ENCODE measurements at regions not wholly inside any gene's neighbourhood (a gene's known extent, or its start where the extent isn't known, plus 50 kb on each side); places are given as distances from the start of the nearest gene placed in this dataset.

DNA sequence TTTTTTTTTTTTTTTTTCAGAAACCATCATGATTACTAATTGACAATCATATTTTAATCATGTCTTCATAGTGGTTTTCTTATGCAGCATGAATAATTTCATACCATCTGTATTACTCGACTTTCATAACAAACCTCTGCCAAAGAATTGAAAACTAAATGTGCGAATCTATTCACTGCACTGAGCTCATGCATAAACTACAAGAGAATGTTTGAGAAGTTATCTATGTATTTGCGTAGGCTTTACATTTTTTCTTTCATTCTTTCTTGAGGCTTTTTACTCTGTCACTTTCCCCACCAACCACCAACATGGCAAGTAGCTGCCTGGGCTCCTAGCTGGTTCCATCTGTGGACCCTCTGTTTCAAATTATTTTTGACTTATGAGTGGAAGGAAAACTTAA, 1761.0 kb downstream of the STIM2 start:
- DNase-seq (ENCODE audit: low spot score in 2 of 2): no peak
- H3K36me3 ChIP-seq: no peaks in the 10 kb centered on the region
- no peaks in the 10 kb centered on the region for H3K27me3 ChIP-seq
- H3K9me3 ChIP-seq: peaks cover 0 to 3% of the 10 kb centered on the region in 2 donors
- intact Hi-C loops (cut with DNase I; ENCODE audit: low total_unique reads): loop anchor here (5.0 kb wide), 1 partner anchor 1176 kb away; no protein-coding TSS in a partner anchor
- no peak overlapping the region for H3K4me3 ChIP-seq
- H3K27ac ChIP-seq: no peak overlapping the region
- no peaks in the 10 kb centered on the region for H3K4me1 ChIP-seq
- TF ChIP-seq POLR2AphosphoS5 (IDR thresholded peaks at IDR 0.05) (no peak), POLR2A (IDR thresholded peaks at IDR 0.05) (no peak)
- TF ChIP-seq, protein P1, sequence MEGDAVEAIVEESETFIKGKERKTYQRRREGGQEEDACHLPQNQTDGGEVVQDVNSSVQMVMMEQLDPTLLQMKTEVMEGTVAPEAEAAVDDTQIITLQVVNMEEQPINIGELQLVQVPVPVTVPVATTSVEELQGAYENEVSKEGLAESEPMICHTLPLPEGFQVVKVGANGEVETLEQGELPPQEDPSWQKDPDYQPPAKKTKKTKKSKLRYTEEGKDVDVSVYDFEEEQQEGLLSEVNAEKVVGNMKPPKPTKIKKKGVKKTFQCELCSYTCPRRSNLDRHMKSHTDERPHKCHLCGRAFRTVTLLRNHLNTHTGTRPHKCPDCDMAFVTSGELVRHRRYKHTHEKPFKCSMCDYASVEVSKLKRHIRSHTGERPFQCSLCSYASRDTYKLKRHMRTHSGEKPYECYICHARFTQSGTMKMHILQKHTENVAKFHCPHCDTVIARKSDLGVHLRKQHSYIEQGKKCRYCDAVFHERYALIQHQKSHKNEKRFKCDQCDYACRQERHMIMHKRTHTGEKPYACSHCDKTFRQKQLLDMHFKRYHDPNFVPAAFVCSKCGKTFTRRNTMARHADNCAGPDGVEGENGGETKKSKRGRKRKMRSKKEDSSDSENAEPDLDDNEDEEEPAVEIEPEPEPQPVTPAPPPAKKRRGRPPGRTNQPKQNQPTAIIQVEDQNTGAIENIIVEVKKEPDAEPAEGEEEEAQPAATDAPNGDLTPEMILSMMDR (IDR thresholded peaks at IDR 0.05): no peak

DNA sequence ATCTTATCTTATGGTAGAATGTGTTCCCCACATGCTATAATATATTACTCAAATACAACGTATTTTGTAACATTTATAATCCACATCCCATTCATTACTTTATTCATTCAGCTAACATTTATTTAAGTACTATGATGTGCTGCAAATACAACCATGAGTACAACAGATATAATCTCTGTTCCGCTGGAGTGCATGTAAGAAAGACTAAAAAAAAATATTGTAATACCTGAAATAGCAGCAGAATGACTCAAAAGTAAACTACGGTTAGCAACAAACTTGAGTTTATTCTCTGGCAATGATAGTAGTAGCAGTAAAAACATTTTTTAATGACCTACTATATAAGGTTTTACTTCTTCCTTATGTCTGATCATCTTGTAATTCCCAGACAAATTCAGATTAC, 1776.3 kb downstream of the STIM2 start:
- intact Hi-C loops (cut with DNase I; ENCODE audit: low total_unique reads): no loop called here
- Histone ChIP-seq H3K9me3 (no peaks in the 10 kb centered on the region), H3K27me3 (no peaks in the 10 kb centered on the region), H3K4me3 (no peak overlapping the region), H3K27ac (no peak overlapping the region), H3K4me1 (no peaks in the 10 kb centered on the region), H3K36me3 (no peaks in the 10 kb centered on the region)
- DNase-seq (ENCODE audit: low spot score in 2 of 2): no peak
- TF ChIP-seq, protein P1 (IDR thresholded peaks at IDR 0.05): no peak
- TF ChIP-seq POLR2A (IDR thresholded peaks at IDR 0.05) (no peak), POLR2AphosphoS5 (IDR thresholded peaks at IDR 0.05) (no peak)

DNA sequence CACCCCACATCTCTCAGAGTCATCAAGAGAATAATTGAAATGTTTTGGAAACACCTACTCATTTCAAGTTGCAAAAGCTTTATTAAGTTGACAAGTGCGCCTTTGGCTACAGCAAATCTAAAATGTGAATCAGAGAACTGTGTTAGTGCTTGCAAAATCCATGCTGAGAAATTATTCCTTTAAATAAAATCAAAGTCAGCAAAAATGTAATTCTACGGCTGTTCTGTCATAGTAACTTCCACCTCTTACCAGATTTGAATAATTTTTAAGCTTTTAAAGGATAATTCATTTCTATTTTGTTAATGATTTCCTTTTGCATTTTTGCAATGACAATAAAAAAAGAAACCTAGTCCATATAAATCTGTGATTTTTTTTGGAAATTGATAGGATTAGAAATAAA, 1779.1 kb downstream of the STIM2 start:
- H3K27me3 ChIP-seq: no peaks in the 10 kb centered on the region
- DNase-seq (ENCODE audit: low spot score in 2 of 2): no peak
- H3K36me3 ChIP-seq: no peaks in the 10 kb centered on the region
- TF ChIP-seq POLR2A (IDR thresholded peaks at IDR 0.05): no peak
- TF ChIP-seq, protein P1 (IDR thresholded peaks at IDR 0.05): no peak
- TF ChIP-seq POLR2AphosphoS5 (IDR thresholded peaks at IDR 0.05): no peak
- H3K27ac ChIP-seq: no peak overlapping the region
- H3K9me3 ChIP-seq: no peaks in the 10 kb centered on the region
- intact Hi-C loops (cut with DNase I; ENCODE audit: low total_unique reads): no loop called here
- no peaks in the 10 kb centered on the region for H3K4me1 ChIP-seq
- no peak overlapping the region for H3K4me3 ChIP-seq

DNA sequence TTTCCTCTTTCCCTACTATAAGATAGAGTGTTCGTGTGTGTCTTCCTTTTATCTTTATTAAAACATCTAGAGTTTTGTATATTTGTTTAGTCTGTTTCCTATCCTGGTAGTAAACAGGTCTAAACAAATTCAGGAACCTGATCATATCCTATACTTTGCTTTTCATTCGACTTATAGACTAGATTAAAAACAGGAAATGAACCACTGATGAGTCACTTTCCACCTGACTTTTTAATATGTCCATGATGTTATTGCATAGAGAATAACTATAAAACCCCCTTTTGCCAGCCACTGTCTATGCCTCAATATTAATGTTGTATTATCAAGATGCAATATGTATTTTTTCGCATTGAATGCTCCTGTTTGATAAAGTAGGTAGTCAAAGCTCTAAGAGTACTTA, 1794.0 kb downstream of the STIM2 start:
- no peaks in the 10 kb centered on the region for H3K9me3 ChIP-seq
- intact Hi-C loops (cut with DNase I; ENCODE audit: low total_unique reads): no loop called here
- H3K4me3 ChIP-seq: no peak overlapping the region
- no peaks in the 10 kb centered on the region for H3K4me1 ChIP-seq
- H3K36me3 ChIP-seq: no peaks in the 10 kb centered on the region
- no peaks in the 10 kb centered on the region for H3K27me3 ChIP-seq
- H3K27ac ChIP-seq: no peak overlapping the region
- no peak for TF ChIP-seq POLR2AphosphoS5 (IDR thresholded peaks at IDR 0.05)
- TF ChIP-seq, protein P1 (IDR thresholded peaks at IDR 0.05): no peak
- no peak for TF ChIP-seq POLR2A (IDR thresholded peaks at IDR 0.05)
- DNase-seq (ENCODE audit: low spot score in 2 of 2): no peak

DNA sequence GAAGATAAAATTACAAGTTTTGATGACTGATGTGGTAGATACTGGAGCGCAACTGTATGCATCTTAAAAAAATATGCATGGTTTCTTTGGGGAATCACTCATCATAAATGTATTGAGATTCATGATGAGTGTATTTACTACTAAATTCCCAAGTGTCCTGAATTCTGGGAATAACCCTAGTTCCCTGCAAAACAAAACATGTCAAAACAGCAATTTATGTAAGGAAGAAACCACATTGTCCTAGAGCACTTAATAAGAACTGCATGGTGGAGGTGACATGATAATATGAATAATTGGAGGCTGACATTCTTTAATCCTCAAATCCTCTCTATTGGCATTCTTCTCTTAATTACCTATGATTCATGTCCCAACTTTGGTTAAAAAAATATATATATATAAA, 1804.7 kb downstream of the STIM2 start:
- no peak for DNase-seq (ENCODE audit: low spot score in 2 of 2)
- H3K27ac ChIP-seq: no peak overlapping the region
- H3K36me3 ChIP-seq: no peaks in the 10 kb centered on the region
- no peak overlapping the region for H3K4me3 ChIP-seq
- TF ChIP-seq POLR2AphosphoS5 (IDR thresholded peaks at IDR 0.05) (no peak), POLR2A (IDR thresholded peaks at IDR 0.05) (no peak)
- TF ChIP-seq, protein P1 (IDR thresholded peaks at IDR 0.05): no peak
- H3K4me1 ChIP-seq: no peaks in the 10 kb centered on the region
- H3K27me3 ChIP-seq: no peaks in the 10 kb centered on the region
- H3K9me3 ChIP-seq: no peaks in the 10 kb centered on the region
- intact Hi-C loops (cut with DNase I; ENCODE audit: low total_unique reads): no loop called here
